ENCODE measurements at regions not wholly inside any gene's neighbourhood (a gene's known extent, or its start where the extent isn't known, plus 50 kb on each side); places are given as distances from the start of the nearest gene placed in this dataset.
"Not testable (repeated sequence)": the region's sequence is repeated elsewhere in the genome, so short reads cannot be mapped to it uniquely, and the experiment has no call there.

DNA sequence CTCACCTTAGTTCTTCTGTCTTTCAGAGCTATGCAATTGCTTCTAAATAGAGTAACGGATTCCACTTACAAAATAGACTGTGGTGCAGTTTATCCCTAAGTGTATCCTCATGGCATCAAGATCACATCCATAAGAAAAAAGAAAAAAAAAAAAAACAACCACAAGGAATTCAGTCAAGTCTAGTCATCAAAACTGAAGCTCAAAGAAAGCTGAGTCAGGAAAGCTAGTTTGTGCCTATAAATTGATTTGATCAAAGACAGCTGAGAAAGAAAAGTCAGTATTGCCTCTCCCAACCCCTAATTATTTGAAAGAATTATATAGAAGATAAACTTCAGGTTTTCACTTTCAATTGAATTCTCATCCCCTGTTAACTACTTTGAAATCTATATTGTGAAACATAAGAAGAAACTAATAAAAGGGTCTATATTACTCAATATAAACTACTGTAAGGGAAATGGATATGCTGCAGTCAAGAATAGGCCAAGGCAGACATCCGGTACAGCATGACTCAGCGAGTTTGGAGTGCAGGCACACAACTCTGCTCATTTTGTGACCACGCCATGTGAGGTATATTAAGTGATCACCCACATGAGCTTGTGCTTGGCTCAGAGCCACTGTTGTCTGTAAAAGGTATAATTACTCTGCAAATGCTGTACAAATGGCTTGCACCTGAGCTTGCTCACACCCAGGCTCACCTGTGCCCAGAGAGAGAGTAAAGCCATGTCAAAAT is 568.1 kb upstream of the CRIM1 start:
- no peak for DNase-seq

DNA sequence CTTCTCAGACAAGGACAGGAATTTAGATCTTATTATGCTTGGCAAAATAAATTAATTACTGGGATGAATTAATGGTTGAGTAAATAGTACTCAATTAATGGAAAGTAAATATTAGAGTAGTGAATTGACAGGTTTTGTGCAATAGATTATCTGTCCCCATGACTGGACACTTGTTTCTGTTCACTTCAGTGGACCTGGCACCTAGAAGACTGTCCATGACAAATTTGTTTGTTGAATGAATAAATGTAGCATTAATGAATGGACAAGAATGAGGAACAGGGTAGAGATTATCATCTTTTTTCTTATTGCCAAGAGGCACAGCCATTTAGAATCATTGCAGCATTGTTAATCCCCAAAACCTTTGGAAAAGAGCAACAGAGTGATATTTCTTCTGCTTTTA is 570.0 kb upstream of the CRIM1 start:
- no peak for DNase-seq

GRCh38 chr2:35784777-35785176 is 570.8 kb upstream of the CRIM1 start:
- DNase-seq, result no peak

- DNase-seq, result no peak
Measured at GRCh38 chr2:35783723-35784122, 571.9 kb upstream of the CRIM1 start.

GRCh38 chr2:35741556-35741955 is 614.0 kb upstream of the CRIM1 start:
- no peak for DNase-seq

- no peak for DNase-seq
Measured at GRCh38 chr2:35731674-35732073, 623.9 kb upstream of the CRIM1 start.

DNA sequence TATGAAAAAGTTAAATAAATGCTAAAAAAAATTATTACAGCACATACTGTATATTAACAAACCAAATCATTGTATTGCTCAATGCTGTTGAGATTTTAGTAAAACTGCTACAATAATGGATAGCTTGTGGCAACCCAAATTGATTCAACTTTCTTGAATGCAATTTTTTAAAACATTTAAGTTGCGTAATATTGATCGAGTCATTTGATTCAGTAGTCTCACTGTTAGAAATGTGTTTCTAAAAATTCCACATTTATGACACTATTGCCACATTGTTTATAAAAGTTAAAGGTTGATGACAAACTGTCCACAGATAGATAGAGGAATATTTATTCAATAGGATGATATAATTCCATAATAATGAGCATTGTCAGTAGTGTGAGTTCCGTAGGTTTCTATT is 640.7 kb upstream of the CRIM1 start:
- DNase-seq, result no peak

GRCh38 chr2:35708411-35708923 is 647.1 kb upstream of the CRIM1 start:
- DNase-seq, result no peak

- DNase-seq, result no peak
Measured at GRCh38 chr2:35688309-35688708, 667.3 kb upstream of the CRIM1 start.

GRCh38 chr2:35651688-35652323 is 703.8 kb upstream of the CRIM1 start:
- no peak for DNase-seq

- no peak for DNase-seq
Measured at GRCh38 chr2:35614640-35615039, 740.9 kb upstream of the CRIM1 start.

DNA sequence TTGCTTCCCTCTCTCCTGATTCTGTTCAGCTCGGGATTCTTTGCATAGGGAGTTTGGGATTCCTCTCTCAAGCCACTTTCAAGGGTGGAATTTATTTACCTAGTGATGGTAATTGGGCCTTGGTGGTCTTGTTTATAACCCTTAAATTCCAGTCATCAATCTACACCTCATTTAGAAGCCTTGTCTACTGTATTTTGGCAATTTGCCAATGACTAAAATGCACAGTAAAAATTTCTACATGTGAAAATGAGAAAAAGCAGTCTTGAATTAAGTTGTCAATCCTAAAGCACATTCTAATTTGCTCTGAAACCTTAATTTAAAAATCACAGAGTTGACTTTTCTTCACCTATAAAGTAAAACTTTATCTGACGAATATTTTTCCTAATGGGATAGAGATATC is 749.2 kb upstream of the CRIM1 start:
- no peak for DNase-seq

DNA sequence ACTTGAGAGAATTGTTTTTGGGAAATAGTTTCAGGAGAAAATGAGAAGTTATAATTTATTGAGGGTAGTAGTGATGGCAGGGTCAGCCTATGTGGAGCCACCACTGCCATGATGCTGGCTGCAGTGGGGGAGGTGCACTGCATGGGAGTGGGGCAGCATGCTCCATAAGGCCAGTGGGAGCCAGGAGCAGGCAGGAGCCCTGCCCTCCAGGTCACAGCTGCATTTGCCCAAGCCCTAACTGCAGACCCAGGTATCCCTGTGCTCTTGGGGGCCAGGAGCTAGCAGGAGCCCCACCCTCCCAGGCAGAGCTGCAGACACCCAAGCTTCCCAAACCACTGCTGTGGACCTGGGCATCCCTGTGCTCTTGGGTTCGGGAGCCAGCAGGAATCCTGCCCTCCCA is 757.3 kb upstream of the CRIM1 start:
- no peak for DNase-seq

DNA sequence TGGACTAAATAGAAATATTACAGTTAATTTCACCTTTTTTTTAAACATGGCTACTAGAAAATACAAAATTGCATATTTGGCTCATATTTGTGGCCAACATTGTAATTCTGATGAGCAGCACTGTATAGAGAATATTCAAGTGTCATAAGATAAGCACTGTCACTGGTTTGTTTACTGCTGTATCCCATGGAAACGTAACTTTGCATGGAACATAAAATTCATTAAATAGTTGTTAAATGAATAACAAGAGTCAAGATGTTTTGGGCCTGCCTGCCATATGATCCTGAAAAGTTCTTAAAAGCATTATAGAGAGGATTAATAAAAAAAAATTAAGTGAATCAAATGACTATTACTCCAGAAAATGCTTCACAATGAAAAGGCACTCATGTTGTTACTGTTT is 763.7 kb upstream of the CRIM1 start:
- DNase-seq, result no peak

DNA sequence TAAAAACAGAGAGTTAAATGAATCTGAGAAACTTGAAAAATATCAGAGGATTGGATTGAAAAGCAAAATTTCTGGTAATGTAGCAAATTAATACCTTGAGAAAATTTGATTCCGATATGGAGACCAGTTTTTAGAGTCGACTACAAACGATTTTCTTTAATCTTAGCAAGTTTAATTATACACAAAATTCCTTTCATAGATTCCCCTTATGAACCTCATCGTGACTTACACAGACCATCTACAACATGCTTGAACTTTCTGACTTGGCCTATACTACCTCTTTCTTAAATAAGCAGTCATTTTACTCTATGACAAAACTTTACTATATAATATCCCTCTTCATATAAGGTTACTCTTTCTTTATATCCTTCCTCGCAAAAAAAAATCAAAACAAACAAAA is 769.6 kb upstream of the CRIM1 start:
- no peak for DNase-seq

DNA sequence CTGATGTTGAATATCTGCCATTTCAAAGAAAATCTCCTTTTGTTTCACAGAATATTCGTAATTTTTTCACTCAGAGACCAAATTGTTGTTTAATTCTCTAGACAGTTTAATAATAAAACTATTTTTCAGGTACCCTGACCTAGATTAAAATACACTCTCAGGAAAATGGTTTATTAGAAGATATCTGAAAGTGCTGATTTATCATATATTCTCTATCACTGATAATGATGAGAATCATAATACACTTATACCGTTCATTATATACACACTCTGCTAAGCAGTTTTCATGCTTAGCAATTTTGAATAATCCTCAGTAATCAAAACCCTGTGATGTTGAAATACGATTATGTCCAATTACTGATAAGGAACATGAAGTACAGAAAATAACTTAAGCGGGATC is 772.9 kb upstream of the CRIM1 start:
- no peak for DNase-seq

GRCh38 chr2:35580956-35581355 is 774.6 kb upstream of the CRIM1 start:
- DNase-seq, result no peak

GRCh38 chr2:35568574-35568973 is 787.0 kb upstream of the CRIM1 start:
- not testable (repeated sequence) for DNase-seq

DNA sequence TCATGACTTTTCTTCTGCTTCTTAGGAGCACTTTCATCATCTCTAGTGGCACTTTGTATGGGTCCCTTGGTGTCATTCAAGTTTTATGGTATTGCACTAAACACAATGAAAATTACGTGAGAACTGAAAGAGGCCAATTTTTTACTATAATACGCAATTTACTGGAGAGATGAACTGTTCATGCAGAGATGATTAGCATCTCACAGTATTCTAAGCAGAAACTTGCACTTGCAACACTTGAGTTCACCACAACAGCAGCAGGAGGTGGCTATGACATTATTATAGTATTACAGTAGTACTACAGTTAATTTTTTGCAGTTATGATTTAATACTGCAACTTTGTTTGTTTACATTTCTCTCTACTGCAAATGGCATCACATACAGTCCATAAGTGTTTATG is 793.1 kb upstream of the CRIM1 start:
- no peak for DNase-seq

DNA sequence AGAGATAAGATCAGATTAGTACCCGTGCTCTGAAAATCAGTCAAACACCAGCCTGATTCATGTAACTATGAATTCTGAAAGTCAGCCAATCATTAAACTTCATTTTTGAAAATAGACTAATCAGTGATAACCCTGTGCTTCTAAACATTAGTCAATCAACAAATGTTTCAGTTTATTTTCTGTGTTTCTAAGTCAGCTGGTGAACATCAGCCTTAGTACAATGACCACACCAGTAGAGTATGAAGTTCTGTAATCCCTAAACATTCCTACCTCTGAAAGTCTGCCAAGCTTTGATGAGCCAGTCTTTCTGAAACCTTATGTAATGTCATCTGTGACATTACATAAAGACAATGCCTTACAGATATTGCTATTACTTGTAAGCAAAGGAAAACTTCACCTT is 807.4 kb upstream of the CRIM1 start:
- DNase-seq, result no peak

DNA sequence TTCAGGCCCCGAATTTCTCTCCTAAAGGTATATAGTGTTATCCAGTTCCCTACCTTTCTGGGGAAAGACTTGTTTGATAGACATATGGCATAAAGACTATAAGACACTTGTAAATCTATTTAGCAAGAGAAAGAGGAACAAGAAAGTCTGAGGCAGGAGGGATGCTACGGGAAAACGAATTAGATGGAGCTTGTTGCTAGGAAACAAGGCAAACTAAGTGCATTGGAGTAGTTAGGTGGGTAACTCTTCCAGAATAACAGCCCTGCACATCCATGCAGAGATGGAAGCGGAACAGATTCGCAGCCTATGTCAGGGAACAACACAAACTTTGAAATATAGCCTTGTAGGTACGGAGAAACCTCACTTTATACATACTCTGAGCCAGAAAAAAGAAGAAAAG is 810.3 kb upstream of the CRIM1 start:
- no peak for DNase-seq

GRCh38 chr2:35538796-35539195 is 816.8 kb upstream of the CRIM1 start:
- DNase-seq, result no peak

- DNase-seq, result no peak
Measured at GRCh38 chr2:35530615-35531135, 824.9 kb upstream of the CRIM1 start.

GRCh38 chr2:35526741-35527140 is 828.8 kb upstream of the CRIM1 start:
- no peak for DNase-seq

- no peak for DNase-seq
Measured at GRCh38 chr2:35522450-35522849, 833.1 kb upstream of the CRIM1 start.
